22Rv1 (cell line): ENCODE measurements at regions not wholly inside any gene's neighbourhood (a gene's known extent, or its start where the extent isn't known, plus 50 kb on each side); places are given as distances from the start of the nearest gene placed in this dataset.

ENCODE experiments used
- CTCF ChIP-seq: fragments of 450-650 bp; IDR thresholded peaks from 2 replicates; pipeline ENCODE4 v1.5.1; 2017; ENCODE audit warnings: mild to moderate bottlenecking
- ZFX ChIP-seq: fragments of 450-650 bp; IDR thresholded peaks from 2 replicates; pipeline ENCODE4 v1.6.1; 2017; ENCODE audit warnings: antibody characterized with exemption, borderline replicate concordance

GRCh38 chr5:152683205-152683604 lies 278.1 kb upstream of the NMUR2 start:
- TF ChIP-seq CTCF (no peak), ZFX (no peak)
